SK-N-MC (cell line): ENCODE measurements at regions not wholly inside any gene's neighbourhood (a gene's known extent, or its start where the extent isn't known, plus 50 kb on each side); places are given as distances from the start of the nearest gene placed in this dataset.
"Not testable (repeated sequence)": the region's sequence is repeated elsewhere in the genome, so short reads cannot be mapped to it uniquely, and the experiment has no call there.

ENCODE experiments used
- DNase-seq: peaks from one replicate; pipeline ENCODE4 v3.0.0-alpha.2; 2011; ENCODE audit warnings: low read depth, low spot score
- H3K27ac ChIP-seq: fragments of 200-600 bp; sonication (generic); 2 replicates; pipeline ENCODE4 v1.5.1; 2016; ENCODE audit warnings: mixed run types
- H3K36me3 ChIP-seq: fragments of 200-600 bp; sonication (generic); 2 replicates; pipeline ENCODE4 v1.6.1; 2017; ENCODE audit warnings: antibody characterized with exemption, low read length, mixed read lengths; ENCODE audit not compliant: insufficient read depth
- H3K4me3 ChIP-seq: fragments of 200-600 bp; sonication (generic); 2 replicates; pipeline ENCODE4 v1.5.1; 2016
- H3K9ac ChIP-seq: fragments of 200-600 bp; sonication (generic); 2 replicates; pipeline ENCODE4 v1.8.0; 2017; ENCODE audit warnings: mixed run types, mixed read lengths; ENCODE audit not compliant: insufficient read length
- H3K9me3 ChIP-seq: fragments of 200-600 bp; sonication (generic); 2 replicates; pipeline ENCODE4 v1.6.1; 2017; ENCODE audit warnings: low read depth, mild to moderate bottlenecking, antibody characterized with exemption, low read length, moderate library complexity, mixed read lengths
- EZH2 ChIP-seq: fragments of 200-600 bp; sonication (generic); IDR thresholded peaks from one replicate; pipeline ENCODE4 v1.6.1; 2017; ENCODE audit warnings: antibody characterized with exemption
- FOXP2 ChIP-seq: optimal IDR thresholded peaks from 2 replicates; pipeline ENCODE3; 2011; ENCODE audit warnings: mild to moderate bottlenecking, moderate library complexity; ENCODE audit not compliant: insufficient read depth; ENCODE audit errors: extremely low read length, control extremely low read depth
- POLR2AphosphoS5 ChIP-seq: IDR thresholded peaks from 2 replicates; pipeline ENCODE4 v1.6.1; 2012; ENCODE audit warnings: mild to moderate bottlenecking, low read depth, low read length, borderline replicate concordance

- TF ChIP-seq EZH2, result no peak
- no peak for TF ChIP-seq POLR2AphosphoS5
- TF ChIP-seq FOXP2, result no peak
- no peaks in the 10 kb centered on the region for H3K9me3 ChIP-seq
- no peak overlapping the region for H3K4me3 ChIP-seq
- no peaks in the 10 kb centered on the region for H3K36me3 ChIP-seq
- H3K27ac ChIP-seq, result no peak overlapping the region
- DNase-seq, result no peak
- H3K9ac ChIP-seq, result no peak overlapping the region
Measured at GRCh38 chr3:63126530-63126929, 151.6 kb upstream of the SYNPR start.

GRCh38 chr3:63128380-63128779 lies 149.7 kb upstream of the SYNPR start:
- H3K9ac ChIP-seq, result no peak overlapping the region
- DNase-seq, result no peak
- no peaks in the 10 kb centered on the region for H3K9me3 ChIP-seq
- no peak for TF ChIP-seq FOXP2
- no peak for TF ChIP-seq POLR2AphosphoS5
- TF ChIP-seq EZH2, result no peak
- H3K4me3 ChIP-seq, result no peak overlapping the region
- H3K27ac ChIP-seq, result no peak overlapping the region
- no peaks in the 10 kb centered on the region for H3K36me3 ChIP-seq

GRCh38 chr3:63130625-63131024 lies 147.5 kb upstream of the SYNPR start:
- DNase-seq, result no peak
- H3K4me3 ChIP-seq, result no peak overlapping the region

GRCh38 chr3:63132461-63133250 lies 145.5 kb upstream of the SYNPR start:
- no peaks in the 10 kb centered on the region for H3K9me3 ChIP-seq
- no peak for TF ChIP-seq POLR2AphosphoS5
- TF ChIP-seq EZH2, result no peak
- no peak for TF ChIP-seq FOXP2
- no peak overlapping the region for H3K27ac ChIP-seq
- H3K4me3 ChIP-seq, result no peak overlapping the region
- no peak overlapping the region for H3K9ac ChIP-seq
- DNase-seq, result no peak
- no peaks in the 10 kb centered on the region for H3K36me3 ChIP-seq

More at GRCh38 chr3:63130625-63131024, 147.5 kb upstream of the SYNPR start:
- no peak for TF ChIP-seq POLR2AphosphoS5
- no peak for TF ChIP-seq FOXP2
- no peak for TF ChIP-seq EZH2
- no peak overlapping the region for H3K9ac ChIP-seq
- H3K9me3 ChIP-seq, result no peaks in the 10 kb centered on the region
- H3K36me3 ChIP-seq, result no peaks in the 10 kb centered on the region
- H3K27ac ChIP-seq, result no peak overlapping the region

- no peaks in the 10 kb centered on the region for H3K36me3 ChIP-seq
- H3K9me3 ChIP-seq, result no peaks in the 10 kb centered on the region
- H3K4me3 ChIP-seq, result no peak overlapping the region
- no peak overlapping the region for H3K9ac ChIP-seq
- no peak overlapping the region for H3K27ac ChIP-seq
- no peak for DNase-seq
- no peak for TF ChIP-seq EZH2
- TF ChIP-seq FOXP2, result no peak
- no peak for TF ChIP-seq POLR2AphosphoS5
Measured at GRCh38 chr3:63135367-63135766, 142.7 kb upstream of the SYNPR start.

- DNase-seq, H3K9ac ChIP-seq, H3K9me3 ChIP-seq, H3K27ac ChIP-seq, H3K36me3 ChIP-seq, H3K4me3 ChIP-seq: not testable (repeated sequence)
Measured at GRCh38 chr3:63136249-63136648, 141.9 kb upstream of the SYNPR start.

- Histone ChIP-seq H3K36me3 (no peaks in the 10 kb centered on the region), H3K9me3 (no peaks in the 10 kb centered on the region), H3K4me3 (no peak overlapping the region), H3K27ac (no peak overlapping the region), H3K9ac (no peak overlapping the region)
- no peak for DNase-seq
- no peak for TF ChIP-seq EZH2
- no peak for TF ChIP-seq POLR2AphosphoS5
- no peak for TF ChIP-seq FOXP2
Measured at GRCh38 chr3:63142681-63143080, 135.4 kb upstream of the SYNPR start.

GRCh38 chr3:63146154-63146553 lies 132.0 kb upstream of the SYNPR start:
- Histone ChIP-seq H3K4me3 (no peak overlapping the region), H3K36me3 (no peaks in the 10 kb centered on the region), H3K9me3 (no peaks in the 10 kb centered on the region), H3K9ac (no peak overlapping the region), H3K27ac (no peak overlapping the region)
- TF ChIP-seq EZH2 (no peak), FOXP2 (no peak), POLR2AphosphoS5 (no peak)
- no peak for DNase-seq

GRCh38 chr3:63150880-63151279 lies 127.2 kb upstream of the SYNPR start:
- no peaks in the 10 kb centered on the region for H3K36me3 ChIP-seq
- H3K9ac ChIP-seq, result no peak overlapping the region
- TF ChIP-seq FOXP2, result no peak
- no peak for TF ChIP-seq POLR2AphosphoS5
- no peak for TF ChIP-seq EZH2
- no peak overlapping the region for H3K27ac ChIP-seq
- no peaks in the 10 kb centered on the region for H3K9me3 ChIP-seq
- H3K4me3 ChIP-seq, result no peak overlapping the region
- no peak for DNase-seq
